ENCODE measurements at regions not wholly inside any gene's neighbourhood (a gene's known extent, or its start where the extent isn't known, plus 50 kb on each side); places are given as distances from the start of the nearest gene placed in this dataset.
"Not testable (repeated sequence)": the region's sequence is repeated elsewhere in the genome, so short reads cannot be mapped to it uniquely, and the experiment has no call there.

GRCh38 chr7:145698526-145699262, 417.9 kb upstream of the CNTNAP2 start:
- Histone ChIP-seq H3K4me3 (ENCODE audit: insufficient read depth, low read length, poor library complexity, severe bottlenecking) (no peak overlapping the region), H3K9me3 (ENCODE audit: insufficient read depth, low read length) (no peaks in the 10 kb centered on the region), H3K36me3 (ENCODE audit: low read length) (no peaks in the 10 kb centered on the region), H3K27ac (ENCODE audit: low read depth, low read length) (no peak overlapping the region), H3F3A (ENCODE audit: insufficient read depth) (no peaks in the 10 kb centered on the region), H3K27me3 (ENCODE audit: low read length) (no peaks in the 10 kb centered on the region), H2AFZ (ENCODE audit: low read depth, low read length, severe bottlenecking) (no peak overlapping the region), H3K9ac (ENCODE audit: low read length) (no peak overlapping the region), H3K79me2 (ENCODE audit: insufficient read depth, low read length) (no peaks in the 10 kb centered on the region), H3K4me2 (ENCODE audit: low read depth, low read length, poor library complexity, severe bottlenecking) (no peak overlapping the region), H3K9me2 (replicated peaks; ENCODE audit: insufficient read depth, low read length) (no peaks in the 10 kb centered on the region), H4K20me1 (ENCODE audit: low read depth, low read length) (no peaks in the 10 kb centered on the region)
- TF ChIP-seq EZH2phosphoT487 (conservative IDR thresholded peaks at IDR 0.05; ENCODE audit: low read length) (no peak), CTCF (IDR thresholded peaks at IDR 0.05; ENCODE audit: insufficient read depth, low read length, poor library complexity, severe bottlenecking) (no peak)

GRCh38 chr7:145697412-145698107, 419.0 kb upstream of the CNTNAP2 start:
- H3K9me3 ChIP-seq (ENCODE audit: insufficient read depth, low read length); H4K20me1 ChIP-seq (ENCODE audit: low read depth, low read length): not testable (repeated sequence)

GRCh38 chr7:145696071-145696470, 420.5 kb upstream of the CNTNAP2 start:
- TF ChIP-seq CTCF (IDR thresholded peaks at IDR 0.05; ENCODE audit: insufficient read depth, low read length, poor library complexity, severe bottlenecking) (no peak), EZH2phosphoT487 (conservative IDR thresholded peaks at IDR 0.05; ENCODE audit: low read length) (no peak)
- H3K9me2 ChIP-seq (replicated peaks; ENCODE audit: insufficient read depth, low read length) = no peaks in the 10 kb centered on the region
- H3K27ac ChIP-seq (ENCODE audit: low read depth, low read length) = no peak overlapping the region
- H3K4me3 ChIP-seq (ENCODE audit: insufficient read depth, low read length, poor library complexity, severe bottlenecking) = no peak overlapping the region
- H3K36me3 ChIP-seq (ENCODE audit: low read length) = no peaks in the 10 kb centered on the region
- no peak overlapping the region for H3K4me2 ChIP-seq (ENCODE audit: low read depth, low read length, poor library complexity, severe bottlenecking)
- no peaks in the 10 kb centered on the region for H4K20me1 ChIP-seq (ENCODE audit: low read depth, low read length)
- no peaks in the 10 kb centered on the region for H3K27me3 ChIP-seq (ENCODE audit: low read length)
- no peak overlapping the region for H2AFZ ChIP-seq (ENCODE audit: low read depth, low read length, severe bottlenecking)
- no peak overlapping the region for H3K9ac ChIP-seq (ENCODE audit: low read length)
- H3F3A ChIP-seq (ENCODE audit: insufficient read depth) = no peaks in the 10 kb centered on the region
- H3K79me2 ChIP-seq (ENCODE audit: insufficient read depth, low read length) = no peaks in the 10 kb centered on the region
- H3K9me3 ChIP-seq (ENCODE audit: insufficient read depth, low read length) = no peaks in the 10 kb centered on the region

More at GRCh38 chr7:145697412-145698107, 419.0 kb upstream of the CNTNAP2 start:
- H3F3A ChIP-seq (ENCODE audit: insufficient read depth); H3K4me3 ChIP-seq (ENCODE audit: insufficient read depth, low read length, poor library complexity, severe bottlenecking); H3K9me2 ChIP-seq (replicated peaks; ENCODE audit: insufficient read depth, low read length); H3K27me3 ChIP-seq (ENCODE audit: low read length); H3K27ac ChIP-seq (ENCODE audit: low read depth, low read length); H3K36me3 ChIP-seq (ENCODE audit: low read length); H3K79me2 ChIP-seq (ENCODE audit: insufficient read depth, low read length); H3K9ac ChIP-seq (ENCODE audit: low read length); H2AFZ ChIP-seq (ENCODE audit: low read depth, low read length, severe bottlenecking); H3K4me2 ChIP-seq (ENCODE audit: low read depth, low read length, poor library complexity, severe bottlenecking): not testable (repeated sequence)

Measured in SU-DHL-6 (cell line).